ENCODE measurements at regions not wholly inside any gene's neighbourhood (a gene's known extent, or its start where the extent isn't known, plus 50 kb on each side); places are given as distances from the start of the nearest gene placed in this dataset.

- no peak for TF ChIP-seq CTCF (IDR thresholded peaks at IDR 0.05)
- no peak for TF ChIP-seq REST (IDR thresholded peaks at IDR 0.05; ENCODE audit: insufficient read depth in 1 of 2, low read depth in 2 of 2, low read length in 1 of 2)
- TF ChIP-seq SIN3A (IDR thresholded peaks at IDR 0.05; ENCODE audit: borderline replicate concordance, insufficient read depth, low read depth, low read length): no peak
- TF ChIP-seq POLR2AphosphoS5 (IDR thresholded peaks at IDR 0.05; ENCODE audit: low read depth, low read length): no peak
Observed at GRCh38 chr16:73531021-73531420, 483.1 kb upstream of the ZFHX3 start.

All from Panc1 (cell line).